SU-DHL-6 (cell line): ENCODE measurements at regions not wholly inside any gene's neighbourhood (a gene's known extent, or its start where the extent isn't known, plus 50 kb on each side); places are given as distances from the start of the nearest gene placed in this dataset.

Experiments used
- H2AFZ ChIP-seq: fragments of 200-600 bp; sonication (generic); 2 replicates; pipeline ENCODE4 v1.6.1; 2014; ENCODE audit warnings: low read depth, mild to moderate bottlenecking, moderate library complexity, mixed read lengths, antibody characterized with exemption, low read length; ENCODE audit not compliant: severe bottlenecking
- H3F3A ChIP-seq: fragments of 200-600 bp; shearing (Covaris generic); 2 replicates; pipeline ENCODE4 v1.6.0; 2016; ENCODE audit warnings: antibody characterized with exemption, mild to moderate bottlenecking; ENCODE audit not compliant: insufficient read depth
- H3K27ac ChIP-seq: fragments of 200-600 bp; sonication (generic); 2 replicates; pipeline ENCODE4 v1.5.1; 2016; ENCODE audit warnings: low read depth, mild to moderate bottlenecking, low read length, moderate library complexity, mixed read lengths
- H3K27me3 ChIP-seq: fragments of 200-600 bp; sonication (generic), shearing (Covaris generic); 2 replicates; pipeline ENCODE4 v1.6.0; 2014; ENCODE audit warnings: mild to moderate bottlenecking, low read length
- H3K36me3 ChIP-seq: fragments of 200-600 bp; sonication (generic); 2 replicates; pipeline ENCODE4 v1.6.1; 2014; ENCODE audit warnings: mild to moderate bottlenecking, low read length, mixed read lengths
- H3K4me2 ChIP-seq: fragments of 300-600, 200-600 bp; shearing (Covaris generic), sonication (generic); 2 replicates; pipeline ENCODE4 v1.6.0; 2014; ENCODE audit warnings: low read length, low read depth, mild to moderate bottlenecking; ENCODE audit not compliant: poor library complexity, severe bottlenecking
- H3K4me3 ChIP-seq: fragments of 200-600 bp; sonication (generic); 2 replicates; pipeline ENCODE4 v1.5.1; 2014; ENCODE audit warnings: antibody characterized with exemption, low read length, mild to moderate bottlenecking, mixed read lengths; ENCODE audit not compliant: insufficient read depth, poor library complexity, severe bottlenecking
- H3K79me2 ChIP-seq: fragments of 200-600 bp; sonication (generic); 2 replicates; pipeline ENCODE4 v1.6.1; 2014; ENCODE audit warnings: mild to moderate bottlenecking, low read length, moderate library complexity; ENCODE audit not compliant: insufficient read depth
- H3K9ac ChIP-seq: fragments of 200-600 bp; sonication (generic); 2 replicates; pipeline ENCODE4 v1.7.0; 2014; ENCODE audit warnings: mild to moderate bottlenecking, low read length
- H3K9me2 ChIP-seq: fragments of 200-600 bp; sonication (generic); replicated peaks from 2 replicates; pipeline ENCODE4 v1.6.1; 2014; ENCODE audit warnings: low read length; ENCODE audit not compliant: insufficient read depth
- H3K9me3 ChIP-seq: fragments of 200-600 bp; sonication (generic); 2 replicates; pipeline ENCODE4 v1.6.1; 2014; ENCODE audit warnings: low read length, mixed read lengths; ENCODE audit not compliant: insufficient read depth
- H4K20me1 ChIP-seq: fragments of 200-600 bp; sonication (generic); 2 replicates; pipeline ENCODE4 v1.6.1; 2014; ENCODE audit warnings: low read depth, mild to moderate bottlenecking, antibody characterized with exemption, low read length, moderate library complexity, mixed read lengths
- CTCF ChIP-seq: fragments of 200-600 bp; sonication (generic); IDR thresholded peaks from one replicate; pipeline ENCODE4 v1.5.1; 2017; ENCODE audit warnings: antibody characterized with exemption, mild to moderate bottlenecking, low read length, moderate library complexity; ENCODE audit not compliant: insufficient read depth, poor library complexity, severe bottlenecking
- EZH2phosphoT487 ChIP-seq: fragments of 200-600 bp; sonication (generic), shearing (Covaris generic); conservative IDR thresholded peaks from 2 replicates; pipeline ENCODE4 v1.6.1; 2018; ENCODE audit warnings: mild to moderate bottlenecking, antibody characterized with exemption, low read length, moderate library complexity, mixed read lengths

- Histone ChIP-seq H3F3A (peaks cover 76% of the 10 kb centered on the region), H3K4me3 (peak overlapping the region; percentile 2), H3K27ac (peak overlapping the region; percentile 92), H3K9me2 (no peaks in the 10 kb centered on the region), H3K79me2 (peaks cover 100% of the 10 kb centered on the region), H3K9ac (peak overlapping the region; percentile 46), H3K9me3 (no peaks in the 10 kb centered on the region), H4K20me1 (peaks cover 7% of the 10 kb centered on the region; the same call in 1 of the 2 replicates), H3K4me2 (peak overlapping the region; percentile 70), H3K36me3 (no peaks in the 10 kb centered on the region), H2AFZ (no peak overlapping the region), H3K27me3 (no peaks in the 10 kb centered on the region)
- TF ChIP-seq CTCF: no peak
- TF ChIP-seq EZH2phosphoT487: no peak
These were observed 80.7 kb downstream of the C9orf152 start for GRCh38 chr9:110126986-110127864.

GRCh38 chr9:110128664-110129329, 79.2 kb downstream of the C9orf152 start:
- Histone ChIP-seq H3K36me3 (no peaks in the 10 kb centered on the region), H3K4me2 (peak overlapping the region; percentile 70), H2AFZ (no peak overlapping the region), H3K27me3 (no peaks in the 10 kb centered on the region), H3K9me3 (no peaks in the 10 kb centered on the region), H3F3A (peaks cover 69% of the 10 kb centered on the region), H4K20me1 (no peaks in the 10 kb centered on the region; the same call in 1 of the 2 replicates), H3K79me2 (peaks cover 100% of the 10 kb centered on the region), H3K9me2 (no peaks in the 10 kb centered on the region), H3K9ac (peak overlapping the region; percentile 46), H3K4me3 (peak overlapping the region; percentile 11), H3K27ac (peak overlapping the region; percentile 92)
- TF ChIP-seq CTCF (no peak), EZH2phosphoT487 (no peak)

- peaks cover 63% of the 10 kb centered on the region for H3F3A ChIP-seq
- H3K9me3 ChIP-seq: no peaks in the 10 kb centered on the region
- H3K9ac ChIP-seq: peak overlapping the region; percentile 46
- H3K4me2 ChIP-seq: peak overlapping the region; percentile 70
- H3K79me2 ChIP-seq: peaks cover 100% of the 10 kb centered on the region
- no peaks in the 10 kb centered on the region for H4K20me1 ChIP-seq
- TF ChIP-seq EZH2phosphoT487: no peak
- no peak for TF ChIP-seq CTCF
- H2AFZ ChIP-seq: no peak overlapping the region
- H3K27ac ChIP-seq: peak overlapping the region; percentile 92
- H3K9me2 ChIP-seq: no peaks in the 10 kb centered on the region
- H3K27me3 ChIP-seq: no peaks in the 10 kb centered on the region
- H3K36me3 ChIP-seq: 0 out of 2 replicates have a peak, but pooled peaks cover 2% of the 10 kb centered on the region
- H3K4me3 ChIP-seq: peak overlapping the region; percentile 18
These were observed 78.5 kb downstream of the C9orf152 start for GRCh38 chr9:110129425-110129824.
